ENCODE measurements at regions not wholly inside any gene's neighbourhood (a gene's known extent, or its start where the extent isn't known, plus 50 kb on each side); places are given as distances from the start of the nearest gene placed in this dataset.
A peak's percentile ranks its signal among the peaks of the same experiment; 100 is the strongest.

GRCh38 chr15:29456255-29456654, 186.6 kb upstream of the NSMCE3 start:
- peaks cover 15% of the 10 kb centered on the region for H3K4me1 Mint-ChIP-seq (ENCODE audit: low read depth)
- no peaks in the 10 kb centered on the region for H3K36me3 Mint-ChIP-seq (ENCODE audit: insufficient read depth)
- H3K27me3 Mint-ChIP-seq (ENCODE audit: low read depth) = no peaks in the 10 kb centered on the region
- H3K4me3 Mint-ChIP-seq = no peak overlapping the region
- ATAC-seq (no peak), DNase-seq (no peak)
- no peaks in the 10 kb centered on the region for H3K9me3 Mint-ChIP-seq

- DNase-seq (no peak), ATAC-seq (no peak)
- Mint-ChIP-seq H3K36me3 (ENCODE audit: insufficient read depth) (no peaks in the 10 kb centered on the region), H3K4me1 (ENCODE audit: low read depth) (peaks cover 15% of the 10 kb centered on the region), H3K9me3 (no peaks in the 10 kb centered on the region), H3K4me3 (no peak overlapping the region), H3K27me3 (ENCODE audit: low read depth) (peaks cover 3% of the 10 kb centered on the region)
Measured at GRCh38 chr15:29455530-29455929, 185.9 kb upstream of the NSMCE3 start.

GRCh38 chr15:29455055-29455454, 185.4 kb upstream of the NSMCE3 start:
- ATAC-seq = no peak
- Mint-ChIP-seq H3K4me3 (no peak overlapping the region), H3K27me3 (ENCODE audit: low read depth) (peaks cover 3% of the 10 kb centered on the region), H3K9me3 (no peaks in the 10 kb centered on the region), H3K4me1 (ENCODE audit: low read depth) (peaks cover 15% of the 10 kb centered on the region), H3K36me3 (ENCODE audit: insufficient read depth) (no peaks in the 10 kb centered on the region)
- no peak for DNase-seq

GRCh38 chr15:29454506-29454905, 184.9 kb upstream of the NSMCE3 start:
- no peak for DNase-seq
- Mint-ChIP-seq H3K27me3 (ENCODE audit: low read depth) (peaks cover 3% of the 10 kb centered on the region), H3K4me1 (ENCODE audit: low read depth) (peaks cover 15% of the 10 kb centered on the region), H3K4me3 (no peak overlapping the region), H3K36me3 (ENCODE audit: insufficient read depth) (no peaks in the 10 kb centered on the region), H3K9me3 (no peaks in the 10 kb centered on the region)
- no peak for ATAC-seq

GRCh38 chr15:29452881-29453731, 183.5 kb upstream of the NSMCE3 start:
- peak in 1 of 2 donors; percentile 14 for ATAC-seq
- no peak for DNase-seq
- peaks cover 15% of the 10 kb centered on the region for H3K4me1 Mint-ChIP-seq (ENCODE audit: low read depth)
- peaks cover 3% of the 10 kb centered on the region for H3K27me3 Mint-ChIP-seq (ENCODE audit: low read depth)
- no peaks in the 10 kb centered on the region for H3K9me3 Mint-ChIP-seq
- no peaks in the 10 kb centered on the region for H3K36me3 Mint-ChIP-seq (ENCODE audit: insufficient read depth)
- no peak overlapping the region for H3K4me3 Mint-ChIP-seq

- no peak for ATAC-seq
- H3K27me3 Mint-ChIP-seq (ENCODE audit: low read depth) = peaks cover 3% of the 10 kb centered on the region
- no peaks in the 10 kb centered on the region for H3K9me3 Mint-ChIP-seq
- peaks cover 15% of the 10 kb centered on the region for H3K4me1 Mint-ChIP-seq (ENCODE audit: low read depth)
- no peak overlapping the region for H3K4me3 Mint-ChIP-seq
- no peaks in the 10 kb centered on the region for H3K36me3 Mint-ChIP-seq (ENCODE audit: insufficient read depth)
- DNase-seq = no peak
Measured at GRCh38 chr15:29451201-29451781, 181.7 kb upstream of the NSMCE3 start.

- Mint-ChIP-seq H3K4me3 (no peak overlapping the region), H3K36me3 (ENCODE audit: insufficient read depth) (no peaks in the 10 kb centered on the region), H3K9me3 (no peaks in the 10 kb centered on the region), H3K4me1 (ENCODE audit: low read depth) (peaks cover 15% of the 10 kb centered on the region), H3K27me3 (ENCODE audit: low read depth) (peaks cover 3% of the 10 kb centered on the region)
- DNase-seq = no peak
- ATAC-seq = no peak
Measured at GRCh38 chr15:29449136-29449535, 179.5 kb upstream of the NSMCE3 start.

GRCh38 chr15:29448320-29448719, 178.7 kb upstream of the NSMCE3 start:
- Mint-ChIP-seq H3K36me3 (ENCODE audit: insufficient read depth) (no peaks in the 10 kb centered on the region), H3K27me3 (ENCODE audit: low read depth) (peaks cover 3% of the 10 kb centered on the region), H3K4me1 (ENCODE audit: low read depth) (peaks cover 10% of the 10 kb centered on the region), H3K9me3 (no peaks in the 10 kb centered on the region), H3K4me3 (no peak overlapping the region)
- ATAC-seq (no peak), DNase-seq (no peak)

- H3K9me3 Mint-ChIP-seq = no peaks in the 10 kb centered on the region
- DNase-seq = no peak
- H3K4me3 Mint-ChIP-seq = no peak overlapping the region
- no peak for ATAC-seq
- no peaks in the 10 kb centered on the region for H3K4me1 Mint-ChIP-seq (ENCODE audit: low read depth)
- H3K27me3 Mint-ChIP-seq (ENCODE audit: low read depth) = peaks cover 3% of the 10 kb centered on the region
- H3K36me3 Mint-ChIP-seq (ENCODE audit: insufficient read depth) = no peaks in the 10 kb centered on the region
Measured at GRCh38 chr15:29446480-29446879, 176.9 kb upstream of the NSMCE3 start.

GRCh38 chr15:29442532-29442931, 172.9 kb upstream of the NSMCE3 start:
- DNase-seq = no peak
- no peaks in the 10 kb centered on the region for H3K36me3 Mint-ChIP-seq (ENCODE audit: insufficient read depth)
- no peaks in the 10 kb centered on the region for H3K4me1 Mint-ChIP-seq (ENCODE audit: low read depth)
- peaks cover 2% of the 10 kb centered on the region for H3K27me3 Mint-ChIP-seq (ENCODE audit: low read depth)
- no peaks in the 10 kb centered on the region for H3K9me3 Mint-ChIP-seq
- no peak overlapping the region for H3K4me3 Mint-ChIP-seq
- ATAC-seq = no peak

- no peak for DNase-seq
- Mint-ChIP-seq H3K4me3 (no peak overlapping the region), H3K36me3 (ENCODE audit: insufficient read depth) (no peaks in the 10 kb centered on the region), H3K9me3 (no peaks in the 10 kb centered on the region), H3K4me1 (ENCODE audit: low read depth) (no peaks in the 10 kb centered on the region), H3K27me3 (ENCODE audit: low read depth) (peaks cover 2% of the 10 kb centered on the region)
- no peak for ATAC-seq
Measured at GRCh38 chr15:29440541-29440940, 170.9 kb upstream of the NSMCE3 start.

- no peak overlapping the region for H3K4me3 Mint-ChIP-seq
- no peaks in the 10 kb centered on the region for H3K9me3 Mint-ChIP-seq
- DNase-seq (no peak), ATAC-seq (no peak)
- H3K4me1 Mint-ChIP-seq (ENCODE audit: low read depth) = no peaks in the 10 kb centered on the region
- peaks cover 5% of the 10 kb centered on the region for H3K27me3 Mint-ChIP-seq (ENCODE audit: low read depth)
- no peaks in the 10 kb centered on the region for H3K36me3 Mint-ChIP-seq (ENCODE audit: insufficient read depth)
Measured at GRCh38 chr15:29438703-29439055, 169.1 kb upstream of the NSMCE3 start.

GRCh38 chr15:29437888-29438702, 168.5 kb upstream of the NSMCE3 start:
- DNase-seq (no peak), ATAC-seq (no peak)
- Mint-ChIP-seq H3K9me3 (no peaks in the 10 kb centered on the region), H3K4me3 (no peak overlapping the region), H3K4me1 (ENCODE audit: low read depth) (no peaks in the 10 kb centered on the region), H3K27me3 (ENCODE audit: low read depth) (peaks cover 6% of the 10 kb centered on the region), H3K36me3 (ENCODE audit: insufficient read depth) (no peaks in the 10 kb centered on the region)

GRCh38 chr15:29435811-29436210, 166.2 kb upstream of the NSMCE3 start:
- no peaks in the 10 kb centered on the region for H3K9me3 Mint-ChIP-seq
- no peaks in the 10 kb centered on the region for H3K36me3 Mint-ChIP-seq (ENCODE audit: insufficient read depth)
- ATAC-seq (no peak), DNase-seq (no peak)
- peaks cover 13% of the 10 kb centered on the region for H3K27me3 Mint-ChIP-seq (ENCODE audit: low read depth)
- H3K4me1 Mint-ChIP-seq (ENCODE audit: low read depth) = no peaks in the 10 kb centered on the region
- no peak overlapping the region for H3K4me3 Mint-ChIP-seq
